AG08395 (cell line): ENCODE measurements at regions not wholly inside any gene's neighbourhood (a gene's known extent, or its start where the extent isn't known, plus 50 kb on each side); places are given as distances from the start of the nearest gene placed in this dataset.
A peak's percentile ranks its signal among the peaks of the same experiment; 100 is the strongest.

Source experiments
- DNase-seq: peaks from one replicate; pipeline ENCODE4 v3.0.0; 2012; ENCODE audit warnings: mixed read lengths, low spot score

DNA sequence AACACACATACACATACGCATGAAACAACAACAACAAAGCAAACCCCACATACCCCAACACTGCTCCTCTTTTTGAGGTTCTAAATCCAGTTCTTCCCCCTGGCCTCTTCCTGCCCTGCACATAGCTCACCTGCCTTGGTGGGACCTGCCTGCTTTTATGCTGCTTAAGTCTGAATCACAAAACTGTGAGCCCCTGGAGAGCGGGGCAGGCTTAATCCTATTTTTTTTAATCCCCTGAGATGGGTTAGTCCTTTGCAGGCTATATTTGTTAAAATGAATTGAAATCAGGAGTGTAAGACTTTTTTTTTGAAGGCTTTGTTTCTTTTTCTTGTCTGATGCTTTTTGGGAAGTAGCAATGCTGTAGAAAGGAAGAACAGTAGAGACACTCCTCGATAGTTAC, 84.6 kb upstream of the MAX start:
- no peak for DNase-seq

DNA sequence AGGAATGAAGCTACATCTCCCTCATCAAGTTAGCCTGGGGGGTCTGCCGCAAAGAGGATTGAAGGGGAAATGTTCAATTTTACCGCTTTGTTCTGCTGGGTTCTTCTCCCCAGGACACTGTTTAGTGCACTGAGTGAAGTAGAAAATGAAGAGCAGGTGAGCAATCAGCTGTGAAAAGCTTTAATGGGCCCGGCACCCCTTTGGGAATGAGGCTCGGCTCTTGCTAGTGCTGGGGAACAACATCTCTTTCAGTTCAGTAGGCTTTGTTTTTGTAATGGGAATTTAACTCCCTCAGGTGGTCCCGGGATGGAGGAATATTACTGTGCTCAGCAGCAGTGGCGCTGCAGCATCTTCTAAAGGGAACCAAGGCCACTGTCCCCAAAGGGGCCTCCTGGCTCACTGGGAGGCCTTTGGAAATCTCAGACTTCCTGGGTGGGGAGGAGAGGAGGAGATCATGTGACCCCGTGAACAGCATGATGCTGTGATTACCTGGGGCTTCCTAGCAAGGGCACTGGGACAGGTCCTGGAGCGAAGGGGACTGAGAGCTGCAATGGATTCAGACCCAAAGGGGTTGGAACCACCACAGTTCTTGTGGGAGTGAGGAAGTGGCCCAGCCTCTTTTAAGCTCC, 85.2 kb upstream of the MAX start:
- DNase-seq: no peak

DNA sequence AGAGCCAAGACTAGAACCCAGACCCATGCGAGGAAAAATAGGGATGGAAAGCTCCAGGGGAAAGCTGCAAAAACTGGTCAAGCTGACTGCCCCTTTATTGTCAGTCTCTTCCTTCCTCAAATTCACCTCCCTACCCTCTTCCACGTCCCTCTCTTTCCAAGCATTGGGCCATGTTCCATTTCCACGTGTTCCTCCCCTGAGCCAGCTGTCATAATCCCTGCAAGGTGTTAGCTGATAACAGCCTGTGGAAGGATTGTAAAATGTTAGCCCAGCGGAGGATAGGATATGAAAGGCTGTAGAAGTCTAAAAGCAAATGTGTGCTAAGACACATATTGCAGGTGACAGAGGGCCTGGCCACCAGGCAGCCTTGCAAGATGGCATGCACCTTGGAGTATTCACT, 88.0 kb upstream of the MAX start:
- DNase-seq: no peak

DNA sequence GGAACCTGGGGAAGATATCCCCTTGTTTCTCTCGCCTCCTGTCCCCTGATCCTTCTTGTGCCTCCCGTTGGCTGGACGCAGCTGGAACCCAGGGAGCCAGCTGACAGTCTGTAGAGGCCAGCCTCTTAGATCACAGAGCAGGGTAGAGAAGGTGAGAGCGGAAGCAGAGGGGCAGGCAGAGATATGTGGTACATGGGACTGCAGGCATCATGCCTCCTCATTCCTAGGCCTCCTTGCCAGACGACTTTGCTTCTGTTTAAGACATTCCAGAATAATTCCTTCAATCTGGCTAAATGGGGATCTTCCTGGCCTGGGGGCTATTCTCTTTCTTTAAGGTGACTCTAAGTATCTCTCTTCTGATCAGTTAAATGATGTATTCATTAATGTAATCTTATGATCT, 89.4 kb upstream of the MAX start:
- DNase-seq: no peak

DNA sequence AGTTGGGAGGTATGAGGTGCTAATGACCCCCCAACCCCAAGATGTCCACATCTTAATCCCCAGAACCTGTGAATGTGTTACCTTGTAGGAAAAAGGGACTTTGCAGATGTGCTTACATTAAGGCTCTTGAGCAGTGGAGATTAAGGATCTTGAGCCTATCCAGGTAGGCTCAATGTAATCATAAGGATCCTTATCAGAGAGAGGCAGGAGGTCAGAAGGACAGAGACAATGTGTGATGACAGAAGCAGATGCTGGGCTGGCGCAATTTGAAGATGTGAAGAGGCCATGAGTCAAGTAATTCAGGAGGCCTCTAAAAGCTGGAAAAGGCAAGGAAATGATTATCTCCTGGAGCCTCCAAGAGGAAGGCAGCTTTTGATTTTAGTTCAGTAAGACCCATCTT, 90.4 kb upstream of the MAX start:
- no peak for DNase-seq

DNA sequence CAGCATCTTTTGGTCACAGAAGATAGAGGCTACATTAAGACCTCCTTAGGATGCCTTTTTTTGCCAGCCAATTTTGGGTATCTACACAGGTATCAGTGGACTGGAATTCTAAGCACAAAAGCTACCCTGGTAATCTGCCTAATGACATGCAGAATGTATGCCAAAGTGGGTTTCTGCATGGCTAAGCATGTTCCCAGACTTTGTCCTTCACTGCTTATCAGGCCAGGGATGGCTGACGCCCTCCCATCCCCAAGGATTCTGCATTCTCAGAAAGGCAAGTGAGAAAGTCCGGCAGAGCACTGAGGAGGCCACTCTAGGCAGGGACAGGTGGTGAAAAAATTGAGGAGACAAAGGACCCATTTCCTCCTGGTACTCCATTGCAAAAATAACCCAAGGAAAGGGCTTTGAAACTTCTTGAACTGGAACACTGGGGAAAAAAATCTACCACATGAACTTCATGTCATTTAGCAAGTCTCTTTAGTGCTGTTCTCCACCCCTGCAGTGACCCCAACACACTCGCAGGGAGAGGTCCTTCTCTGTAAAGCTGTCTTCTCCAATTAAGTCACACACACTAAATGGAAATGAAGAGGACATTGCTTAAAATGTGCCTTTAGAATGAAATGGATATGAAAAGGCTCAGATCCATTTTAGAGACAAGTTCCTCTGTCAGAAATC, 91.7 kb upstream of the MAX start:
- DNase-seq: no peak

DNA sequence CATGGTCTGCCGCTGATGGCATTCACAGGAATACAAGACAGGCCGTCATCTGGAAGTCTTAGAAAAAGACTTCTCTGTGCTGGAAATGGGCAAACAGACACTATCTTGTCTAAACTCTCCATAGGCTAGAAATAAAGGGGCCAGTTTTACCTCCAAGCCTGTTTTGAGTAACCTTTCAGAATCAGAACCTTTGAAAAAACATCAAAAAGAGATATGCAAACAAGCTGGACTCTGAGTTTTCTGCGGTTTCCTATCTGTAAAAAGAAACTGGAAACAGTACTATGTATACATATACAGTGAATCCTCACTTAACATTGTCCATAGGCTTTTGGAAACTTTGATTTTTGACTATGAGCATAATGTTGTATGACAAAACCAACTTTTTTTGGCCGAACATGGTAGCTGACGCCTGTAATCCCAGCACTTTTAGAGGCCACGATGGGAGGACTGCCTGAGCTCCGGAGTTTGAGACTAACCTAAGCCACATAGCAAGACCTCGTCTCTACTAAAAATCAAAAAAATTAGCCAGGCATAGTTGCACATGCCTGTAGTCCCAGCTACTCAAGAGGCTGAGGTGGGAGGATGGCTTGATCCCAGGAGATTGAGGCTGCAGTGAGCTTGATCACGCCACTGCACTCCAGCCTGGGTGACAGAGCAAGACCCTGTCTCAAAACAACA, 92.9 kb upstream of the MAX start:
- DNase-seq: no peak

DNA sequence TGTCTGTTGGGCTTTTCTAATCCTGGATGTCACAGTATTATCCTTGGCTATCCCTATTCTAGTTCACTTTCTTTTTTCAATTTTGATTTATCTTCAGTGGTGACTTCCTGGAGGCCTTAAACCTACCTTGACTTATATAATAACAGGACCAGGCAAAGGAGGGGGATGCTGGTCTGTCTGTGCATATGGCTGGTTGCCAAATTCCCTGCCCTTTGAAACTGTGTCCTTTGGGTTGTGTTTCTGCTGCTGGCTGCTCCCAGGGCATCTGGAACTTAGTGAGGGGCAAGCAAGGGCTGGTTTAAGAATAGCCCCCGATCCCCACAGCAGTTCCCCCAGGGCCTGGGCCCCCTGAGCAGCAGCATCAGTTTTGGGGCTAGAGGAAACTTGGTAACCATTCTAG, 96.0 kb upstream of the MAX start:
- DNase-seq: no peak

DNA sequence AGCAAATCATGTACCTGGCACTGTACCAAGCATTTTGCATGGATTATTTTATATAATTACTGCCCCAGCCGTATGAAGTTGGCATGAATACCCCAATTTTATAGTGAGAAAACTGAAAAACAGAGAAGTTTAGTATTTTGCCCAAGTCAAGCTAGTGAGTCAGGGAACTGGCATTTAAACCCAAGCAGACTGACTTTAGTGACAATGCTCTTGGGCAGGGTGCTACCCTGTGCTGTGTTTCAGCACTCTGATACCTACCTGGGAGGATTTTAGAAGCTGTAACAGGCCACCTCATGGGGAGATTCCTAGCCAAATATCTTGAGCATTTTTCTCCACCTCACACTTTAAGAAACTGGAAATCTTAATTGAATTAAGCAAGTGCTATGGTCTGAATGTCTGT, 98.1 kb upstream of the MAX start:
- no peak for DNase-seq

DNA sequence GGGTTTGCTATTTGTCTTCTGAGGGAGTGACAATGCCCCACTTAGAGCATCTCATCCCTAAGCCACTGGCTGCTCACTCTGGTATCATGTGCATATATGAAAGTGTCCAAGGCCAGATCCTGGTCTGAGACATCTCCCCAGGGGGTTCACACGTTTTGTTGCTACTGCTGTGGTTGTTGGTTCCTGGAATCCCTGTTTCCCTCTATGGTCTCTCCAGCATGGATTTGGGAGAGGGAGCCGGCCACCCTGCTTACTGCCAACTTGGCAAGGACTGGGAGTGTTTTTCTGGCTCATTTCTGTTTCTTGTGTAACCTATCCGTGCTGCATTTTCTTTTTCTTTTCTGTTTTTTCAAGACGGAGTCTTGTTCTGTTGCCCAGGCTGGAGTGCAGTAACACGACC, 101.3 kb upstream of the MAX start:
- DNase-seq: no peak

DNA sequence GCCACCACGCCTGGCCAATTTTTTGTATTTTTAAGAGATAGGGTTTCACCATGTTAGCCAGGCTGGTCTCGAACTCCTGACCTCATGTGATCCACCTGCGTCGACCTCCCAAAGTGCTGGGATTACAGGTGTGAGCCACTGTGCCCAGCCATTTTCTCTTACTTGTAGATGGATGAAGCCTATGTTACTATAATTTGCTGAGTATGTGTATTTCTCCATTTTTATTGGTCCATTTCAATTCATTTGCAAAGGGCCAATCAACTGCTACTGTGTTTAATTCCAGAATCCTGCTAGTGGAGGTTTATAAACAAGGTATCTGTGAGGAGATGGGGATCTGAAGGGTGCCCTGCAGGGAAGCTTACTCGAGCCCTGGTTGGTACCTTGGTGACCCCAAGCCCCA, 101.7 kb upstream of the MAX start:
- no peak for DNase-seq

DNA sequence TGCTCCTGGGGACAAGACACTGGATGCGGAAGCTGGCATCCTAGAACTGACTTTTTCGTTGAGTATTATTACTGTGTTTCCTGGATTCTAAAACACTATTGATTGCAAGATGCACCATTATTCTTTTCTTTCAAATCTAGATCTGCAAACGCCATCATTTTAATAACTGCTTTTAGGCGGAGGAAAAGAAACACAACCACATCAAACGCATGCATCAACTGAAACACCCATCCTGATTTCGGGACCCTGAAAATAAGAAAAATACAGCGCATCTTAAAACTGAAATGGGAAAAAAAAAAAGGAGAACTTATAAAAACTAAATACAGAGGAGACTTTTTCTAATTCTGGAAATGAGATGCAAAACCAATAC, 103.7 kb upstream of the MAX start:
- no peak for DNase-seq

DNA sequence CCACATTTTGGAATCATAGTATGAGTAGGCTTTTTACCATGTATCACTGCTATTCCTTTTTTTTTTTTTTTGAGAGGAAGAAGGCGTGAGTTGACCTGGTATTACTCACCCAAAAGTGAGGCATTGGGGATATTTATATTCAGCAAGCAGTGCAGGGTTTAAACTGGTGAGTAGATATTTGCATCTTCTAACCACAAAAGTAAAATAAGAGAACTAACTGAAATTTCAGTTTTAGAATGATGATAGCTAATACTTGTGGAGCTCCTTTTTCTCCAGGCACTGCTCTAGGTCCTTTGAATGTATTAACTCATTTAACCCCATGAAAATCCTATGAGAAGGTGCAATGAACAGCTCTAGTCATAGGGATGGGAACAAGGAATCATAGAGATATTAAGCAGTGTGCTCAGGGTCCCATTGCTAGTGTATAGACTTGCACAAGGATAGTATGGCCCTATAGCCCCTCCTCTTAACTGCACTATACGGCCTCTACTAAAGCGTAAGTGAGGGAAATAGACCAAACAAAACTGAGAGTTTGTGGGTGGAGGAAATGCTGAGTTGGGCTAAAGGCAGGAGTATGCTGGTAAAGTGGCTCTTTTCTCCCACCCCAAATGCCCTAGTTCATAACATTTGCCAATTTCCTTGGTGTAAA, 104.3 kb upstream of the MAX start:
- peak; percentile 79 for DNase-seq

DNA sequence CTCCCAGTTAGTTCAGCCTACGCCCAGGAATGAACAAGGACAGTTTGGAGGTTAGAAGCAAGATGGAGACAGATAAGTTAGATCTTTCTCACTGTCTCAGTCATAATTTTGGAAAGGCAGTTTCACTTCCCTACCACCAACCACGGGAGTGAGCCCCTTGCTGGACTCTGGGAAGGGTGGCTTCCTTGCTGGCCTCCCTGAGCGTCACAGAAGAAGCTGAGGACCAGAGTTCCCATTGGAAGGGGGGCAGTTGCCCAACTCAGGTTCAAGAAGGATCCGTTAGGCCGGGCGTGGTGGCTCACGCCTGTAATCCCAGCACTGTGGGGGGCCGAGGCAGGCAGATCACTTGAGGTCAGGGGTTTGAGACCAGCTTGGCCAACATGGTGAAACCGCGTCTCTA, 106.2 kb upstream of the MAX start:
- DNase-seq: no peak

DNA sequence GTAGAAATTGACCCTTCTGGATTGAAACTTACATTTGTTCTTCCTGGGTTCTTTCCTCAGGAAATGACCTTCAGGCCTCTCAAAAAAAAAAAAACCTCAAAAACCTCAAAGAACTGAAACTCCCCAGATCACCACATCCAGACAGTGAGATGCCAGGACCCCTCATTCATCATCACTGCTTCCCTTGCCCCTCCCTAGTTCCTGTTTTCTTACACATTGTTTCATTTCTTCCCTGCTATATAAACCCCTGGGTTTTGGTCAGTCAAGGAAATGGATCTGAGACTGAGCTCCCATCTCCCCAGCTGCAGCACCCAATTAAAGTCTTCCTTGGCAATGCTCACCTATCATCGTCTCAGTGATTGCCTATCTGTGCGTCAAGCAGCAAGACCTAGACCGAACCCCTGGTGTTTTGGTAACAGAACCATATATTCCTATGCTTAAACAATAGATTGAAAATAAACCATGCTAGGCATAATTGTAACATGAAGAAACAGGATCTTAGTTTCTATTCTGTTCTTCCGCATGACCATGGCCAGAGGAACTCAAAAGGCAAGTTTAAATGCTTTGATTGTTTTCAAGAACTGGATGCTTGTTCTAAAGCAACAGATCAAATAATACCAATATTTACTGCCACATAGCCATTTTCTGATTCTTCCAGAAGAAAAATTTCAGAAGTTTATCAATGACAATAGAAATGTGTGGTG, 108.0 kb upstream of the MAX start:
- DNase-seq: no peak

DNA sequence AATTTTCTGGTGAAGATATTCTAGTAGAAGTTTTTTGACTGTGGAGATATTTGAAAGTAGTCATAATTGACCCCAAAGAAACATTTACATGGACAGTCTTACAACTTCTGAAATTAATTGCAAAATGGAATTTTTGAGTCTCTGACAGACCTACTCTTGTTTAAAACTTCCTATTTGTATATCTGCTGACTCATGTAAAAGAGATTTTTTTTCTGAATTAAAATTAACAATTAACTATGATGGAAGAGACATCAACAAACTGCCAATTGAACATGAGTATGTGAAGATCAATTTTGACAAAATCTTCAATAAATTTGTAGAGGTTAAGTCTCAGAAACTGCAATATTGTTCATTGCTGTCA, 108.5 kb upstream of the MAX start:
- no peak for DNase-seq

DNA sequence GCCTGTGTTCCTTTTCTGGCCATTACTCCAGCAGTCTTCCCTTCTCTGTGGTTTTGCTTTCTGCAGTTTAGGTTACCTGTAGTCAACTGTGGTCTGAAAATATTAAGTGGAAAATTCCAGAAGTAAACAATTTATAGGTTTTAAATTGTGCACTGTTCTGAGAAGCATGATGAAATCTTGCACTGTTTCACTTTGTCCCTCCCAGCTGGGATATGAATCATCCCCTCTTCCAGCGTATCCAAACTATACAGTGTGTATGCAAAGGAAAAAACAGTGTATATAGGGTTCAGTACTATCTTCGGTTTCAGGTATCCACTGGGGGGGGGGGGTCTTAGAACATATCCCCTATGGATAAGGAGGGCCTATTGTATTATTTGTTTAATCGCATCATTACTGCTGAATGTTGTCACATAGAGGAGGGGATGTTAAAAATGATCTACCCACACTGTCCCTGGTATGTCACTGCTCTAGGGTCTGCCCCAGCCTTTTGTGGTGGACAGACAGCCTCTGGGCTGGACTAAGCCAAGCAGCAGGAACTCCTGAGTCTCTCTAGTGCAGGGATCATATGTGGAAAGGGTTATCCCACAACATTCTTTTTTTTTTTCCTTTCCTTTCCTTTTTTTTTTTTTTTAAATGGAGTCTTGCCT, 109.1 kb upstream of the MAX start:
- DNase-seq: peak; percentile 38

DNA sequence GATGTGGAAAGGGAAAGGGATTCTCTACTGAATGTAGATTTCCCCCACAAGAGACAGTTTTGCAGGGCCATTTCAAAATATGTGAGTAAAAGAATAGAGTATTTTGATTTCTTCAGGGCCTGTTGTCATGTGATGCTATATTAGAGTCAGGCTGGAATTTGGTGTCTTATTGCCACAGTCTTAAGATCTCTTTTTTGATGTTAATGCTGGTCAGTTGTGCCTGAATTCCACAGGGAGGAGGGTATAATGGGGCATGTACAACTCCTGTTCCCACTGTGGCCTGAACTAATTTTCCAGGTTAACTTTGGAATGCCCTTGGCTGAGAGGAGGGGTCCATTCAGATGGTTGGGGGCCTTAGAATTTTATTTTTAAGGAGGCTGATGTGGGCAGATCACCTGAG, 111.0 kb upstream of the MAX start:
- no peak for DNase-seq

DNA sequence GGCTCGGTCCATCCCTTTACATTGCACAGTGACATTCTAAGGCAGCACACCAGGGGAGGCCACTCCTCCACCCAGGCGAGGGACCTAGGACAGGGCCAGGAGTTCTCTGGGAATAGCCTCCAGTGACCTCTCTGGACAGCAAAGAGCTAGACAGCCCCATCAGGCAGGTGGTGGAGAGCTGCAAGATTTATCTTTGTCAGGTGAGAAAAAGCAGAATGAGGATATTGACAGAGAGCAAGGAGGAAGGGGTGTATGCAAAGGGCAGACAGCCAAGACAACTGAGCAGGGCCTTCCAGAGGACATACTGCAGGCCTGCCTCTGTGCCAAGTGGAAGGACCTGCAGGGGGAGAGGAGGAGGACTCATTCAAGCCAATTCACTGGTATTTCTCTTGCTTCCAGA, 112.4 kb upstream of the MAX start:
- DNase-seq: no peak

DNA sequence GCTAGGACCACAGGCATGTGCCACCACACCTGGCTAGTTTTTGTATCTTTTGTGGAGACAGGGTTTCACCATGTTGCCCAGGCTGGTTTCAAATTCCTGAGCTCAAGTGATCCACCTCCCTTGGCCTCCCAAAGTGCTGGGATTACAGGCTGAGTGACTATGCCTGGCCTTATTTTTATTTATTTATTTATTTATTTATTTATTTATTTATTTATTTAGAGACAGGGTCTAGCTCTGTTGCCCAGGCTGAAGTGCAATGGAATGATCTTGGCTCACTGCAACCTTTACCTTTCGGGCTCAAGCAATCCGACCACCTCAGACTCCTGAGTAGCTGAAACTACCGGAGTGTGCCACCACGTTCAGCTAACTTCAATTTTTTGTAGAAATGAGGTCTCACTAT, 117.0 kb upstream of the MAX start:
- no peak for DNase-seq

DNA sequence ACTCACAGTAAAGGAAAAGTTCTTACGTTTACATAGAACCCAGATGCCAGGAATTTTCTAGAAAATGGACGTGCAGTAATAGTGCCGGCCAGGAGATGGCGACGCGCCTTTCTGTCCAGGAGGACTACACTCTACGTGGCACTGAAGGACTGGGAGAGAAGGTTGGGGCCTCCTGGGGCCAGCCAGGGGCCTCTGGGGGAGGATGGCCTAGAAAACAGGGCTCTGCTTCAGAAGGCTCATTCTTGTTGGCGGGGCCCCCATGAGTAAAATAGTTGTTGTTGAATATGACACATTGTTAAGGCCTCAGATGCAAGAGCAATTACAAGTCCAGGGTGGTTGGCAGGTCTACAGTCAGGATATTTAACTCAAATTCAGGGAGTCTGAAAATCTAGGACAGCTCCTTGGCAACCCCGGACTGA, 120.1 kb upstream of the MAX start:
- peak; percentile 74 for DNase-seq

DNA sequence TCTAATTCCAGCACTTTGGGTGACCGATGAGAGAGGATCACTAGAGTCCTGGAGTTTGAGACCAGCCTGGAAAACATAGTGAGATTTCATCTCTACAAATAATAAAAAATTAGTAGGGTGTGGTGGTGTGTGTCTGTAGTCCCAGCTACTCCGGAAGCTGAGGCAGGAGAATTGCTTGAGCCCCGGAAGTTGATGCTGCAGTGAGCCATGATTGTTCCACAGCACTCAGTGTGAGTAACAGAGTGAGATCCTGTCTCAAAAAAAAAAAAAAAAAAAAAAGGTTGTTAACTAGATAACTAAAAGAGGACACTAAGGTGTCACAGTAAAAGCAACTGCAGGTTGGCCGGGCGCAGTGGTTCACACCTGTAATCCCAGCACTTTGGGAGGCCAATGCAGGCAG, 121.3 kb upstream of the MAX start:
- no peak for DNase-seq
